GM19351 (cell line): ENCODE measurements at regions not wholly inside any gene's neighbourhood (a gene's known extent, or its start where the extent isn't known, plus 50 kb on each side); places are given as distances from the start of the nearest gene placed in this dataset.
A peak's percentile ranks its signal among the peaks of the same experiment; 100 is the strongest.

ENCODE experiments used
- ATAC-seq: cut with Tn5 transposase; IDR thresholded peaks from one replicate; pipeline ENCODE4 v1.9.1; 2021; ENCODE audit warnings: mild to moderate bottlenecking, moderate library complexity; ENCODE audit not compliant: unreplicated experiment

- ATAC-seq = no peak
Observed at GRCh38 chr4:122203407-122203806, 51.3 kb downstream of the BLTP1 start.

- ATAC-seq = no peak
Observed at GRCh38 chr4:122205687-122206086, 53.6 kb downstream of the BLTP1 start.

- ATAC-seq = no peak
Observed at GRCh38 chr4:122212880-122213279, 60.7 kb downstream of the BLTP1 start.

GRCh38 chr4:122218762-122219161 is 66.6 kb downstream of the BLTP1 start:
- ATAC-seq = no peak

- ATAC-seq = no peak
Observed at GRCh38 chr4:122219356-122219755, 67.2 kb downstream of the BLTP1 start.

- no peak for ATAC-seq
Observed at GRCh38 chr4:122221322-122221721, 69.2 kb downstream of the BLTP1 start.

GRCh38 chr4:122224348-122224747 is 72.2 kb downstream of the BLTP1 start:
- ATAC-seq = peak; percentile 54

- ATAC-seq = no peak
Observed at GRCh38 chr4:122227202-122227601, 75.1 kb downstream of the BLTP1 start.

GRCh38 chr4:122229857-122230256 is 77.7 kb downstream of the BLTP1 start:
- ATAC-seq = no peak

GRCh38 chr4:122232633-122233032 is 80.5 kb downstream of the BLTP1 start:
- ATAC-seq = no peak

- no peak for ATAC-seq
Observed at GRCh38 chr4:122234686-122235085, 82.6 kb downstream of the BLTP1 start.

GRCh38 chr4:122243785-122244184 is 91.7 kb downstream of the BLTP1 start:
- ATAC-seq = no peak

GRCh38 chr4:122244764-122245163 is 92.6 kb downstream of the BLTP1 start:
- ATAC-seq = no peak

- ATAC-seq = no peak
Observed at GRCh38 chr4:122246551-122246950, 94.4 kb downstream of the BLTP1 start.

- ATAC-seq = no peak
Observed at GRCh38 chr4:122249357-122249756, 97.2 kb downstream of the BLTP1 start.

- no peak for ATAC-seq
Observed at GRCh38 chr4:122252584-122252983, 100.5 kb downstream of the BLTP1 start.

GRCh38 chr4:122259849-122260248 is 107.7 kb downstream of the BLTP1 start:
- ATAC-seq = no peak

GRCh38 chr4:122276359-122276758 is 102.5 kb upstream of the ADAD1 start:
- no peak for ATAC-seq

GRCh38 chr4:122278976-122279375 is 99.8 kb upstream of the ADAD1 start:
- no peak for ATAC-seq

GRCh38 chr4:122279670-122280069 is 99.1 kb upstream of the ADAD1 start:
- no peak for ATAC-seq

- ATAC-seq = no peak
Observed at GRCh38 chr4:122285285-122285684, 93.5 kb upstream of the ADAD1 start.

GRCh38 chr4:122293374-122294365 is 85.1 kb upstream of the ADAD1 start:
- ATAC-seq = no peak

- no peak for ATAC-seq
Observed at GRCh38 chr4:122297694-122298093, 81.1 kb upstream of the ADAD1 start.
